ENCODE measurements at regions not wholly inside any gene's neighbourhood (a gene's known extent, or its start where the extent isn't known, plus 50 kb on each side); places are given as distances from the start of the nearest gene placed in this dataset.

- TF ChIP-seq REST (IDR thresholded peaks at IDR 0.05) (no peak), CTCF (IDR thresholded peaks at IDR 0.05; ENCODE audit: low read depth, low read length, missing input control) (no peak), EGR1 (IDR thresholded peaks at IDR 0.05; ENCODE audit: low read depth in 2 of 2) (no peak), MAX (IDR thresholded peaks at IDR 0.05) (no peak), RXRA (IDR thresholded peaks at IDR 0.05) (no peak), GABPA (IDR thresholded peaks at IDR 0.05 in 1 of 2, conservative IDR thresholded peaks at IDR 0.05 in 1 of 2) (no peak), JUND (IDR thresholded peaks at IDR 0.05) (no peak), FOXA1 (IDR thresholded peaks at IDR 0.05) (no peak), ATF3 (IDR thresholded peaks at IDR 0.05) (no peak)
Observed at GRCh38 chr7:68573271-68574005, 1024.8 kb upstream of the AUTS2 start.
